Dendritic cell treated with granulocyte-macrophage colony-stimulating factor and Interleukin-4, amounts not matched to agents 40 ng/mL and 50 ng/mL, for 4 days (primary cell): ENCODE measurements at regions not wholly inside any gene's neighbourhood (a gene's known extent, or its start where the extent isn't known, plus 50 kb on each side); places are given as distances from the start of the nearest gene placed in this dataset.
"Not testable (repeated sequence)": the region's sequence is repeated elsewhere in the genome, so short reads cannot be mapped to it uniquely, and the experiment has no call there.

Experiments
- H3K27ac Mint-ChIP-seq: one replicate; pipeline ENCODE4 v1.8.0; 2022; ENCODE audit warnings: mild to moderate bottlenecking, mixed read lengths
- H3K27me3 Mint-ChIP-seq: one replicate; pipeline ENCODE4 v1.8.0; 2022; ENCODE audit warnings: mild to moderate bottlenecking, mixed read lengths
- H3K36me3 Mint-ChIP-seq: one replicate; pipeline ENCODE4 v1.8.0; 2022; ENCODE audit warnings: low read depth, mixed read lengths
- H3K4me1 Mint-ChIP-seq: one replicate; pipeline ENCODE4 v1.8.0; 2022; ENCODE audit warnings: low read depth, mixed read lengths
- H3K4me3 Mint-ChIP-seq: one replicate; pipeline ENCODE4 v1.8.0; 2022; ENCODE audit warnings: mild to moderate bottlenecking, moderate library complexity, mixed read lengths
- H3K9me3 Mint-ChIP-seq: one replicate; pipeline ENCODE4 v1.8.0; 2022; ENCODE audit warnings: mixed read lengths
- intact Hi-C: fragments of 100-400 bp; cut with micrococcal nuclease; formaldehyde crosslinking; loops from one replicate; pipeline ENCODE4 v1.15.0; 2022

DNA sequence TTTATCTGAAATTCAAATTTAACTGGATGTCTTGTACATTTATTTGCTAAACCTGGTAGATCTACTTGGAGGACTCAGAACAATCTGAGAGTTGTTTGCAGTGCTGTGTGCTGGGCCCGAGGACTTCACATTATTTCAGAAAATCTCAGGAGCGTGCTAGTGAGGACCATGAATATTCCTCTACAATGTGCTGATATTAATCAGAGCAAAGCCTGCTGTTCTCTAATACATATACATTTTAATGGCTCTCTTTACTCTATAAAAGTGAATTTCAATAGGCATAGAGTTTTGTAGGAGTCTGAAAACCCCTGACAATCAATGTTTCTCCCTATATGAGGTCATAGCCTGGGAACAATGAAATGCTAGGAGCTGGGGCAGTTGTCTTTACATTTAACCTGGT lies 144.3 kb downstream of the NEDD1 start:
- intact Hi-C loops = no loop called here
- no peak overlapping the region for H3K27ac Mint-ChIP-seq
- H3K36me3 Mint-ChIP-seq = no peaks in the 10 kb centered on the region
- peaks cover 8% of the 10 kb centered on the region for H3K9me3 Mint-ChIP-seq
- no peaks in the 10 kb centered on the region for H3K4me1 Mint-ChIP-seq
- H3K27me3 Mint-ChIP-seq = no peaks in the 10 kb centered on the region
- H3K4me3 Mint-ChIP-seq = no peak overlapping the region

DNA sequence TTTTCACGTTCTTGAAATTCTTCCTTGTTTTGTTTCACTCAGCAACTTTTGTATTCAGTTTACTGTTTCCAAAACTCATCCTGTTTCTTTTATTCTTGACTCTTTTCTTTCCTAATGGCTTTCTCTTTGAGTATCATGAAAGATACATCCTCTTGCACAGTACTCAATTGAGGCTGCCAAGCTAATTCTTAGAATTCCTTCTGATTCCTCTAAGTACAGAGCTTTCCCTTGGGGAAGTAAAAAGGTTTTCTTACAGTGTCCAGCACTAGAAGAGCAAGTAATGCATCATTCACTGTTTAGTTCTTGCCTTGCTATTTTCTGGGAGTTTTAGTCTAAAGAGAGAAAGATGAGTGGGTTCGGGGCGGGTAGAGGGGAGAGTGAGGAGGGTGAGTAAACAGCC lies 154.1 kb downstream of the NEDD1 start:
- Mint-ChIP-seq H3K4me1 (no peaks in the 10 kb centered on the region), H3K4me3 (no peak overlapping the region), H3K9me3 (peaks cover under 1% of the 10 kb centered on the region), H3K27ac (no peak overlapping the region), H3K27me3 (no peaks in the 10 kb centered on the region), H3K36me3 (no peaks in the 10 kb centered on the region)
- intact Hi-C loops = no loop called here

DNA sequence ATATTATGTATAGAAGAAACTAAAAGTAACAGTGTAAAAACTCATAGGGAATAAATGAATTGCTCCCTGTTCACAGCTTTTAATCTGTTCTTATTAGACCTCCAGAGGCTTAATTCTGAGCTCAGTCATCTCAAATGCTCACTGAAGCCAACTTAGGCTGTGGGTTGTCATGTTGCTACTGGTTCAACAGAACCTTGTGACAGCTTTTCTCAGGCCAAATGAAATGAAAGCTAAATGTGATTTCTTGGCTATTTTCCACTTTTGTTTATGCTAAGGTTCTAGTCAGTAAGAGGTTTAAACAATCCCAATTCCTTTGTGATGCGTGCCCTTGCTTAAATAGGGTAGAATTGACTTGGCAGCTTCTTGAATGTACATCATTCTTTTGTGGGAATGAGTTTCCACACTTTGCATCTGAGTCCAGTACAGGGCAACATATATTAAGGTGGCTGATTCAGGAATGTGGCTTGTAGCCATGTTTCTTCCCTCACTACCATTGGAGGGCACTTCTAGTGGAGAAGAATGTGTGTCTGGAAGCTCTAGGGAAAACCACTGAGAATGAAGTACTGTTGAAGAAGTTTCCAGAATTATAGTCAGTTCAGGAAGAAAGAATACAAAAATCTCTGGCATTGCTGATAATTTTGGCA lies 156.4 kb downstream of the NEDD1 start:
- Mint-ChIP-seq H3K27ac (no peak overlapping the region), H3K36me3 (no peaks in the 10 kb centered on the region), H3K27me3 (no peaks in the 10 kb centered on the region), H3K9me3 (no peaks in the 10 kb centered on the region), H3K4me1 (no peaks in the 10 kb centered on the region), H3K4me3 (no peak overlapping the region)
- intact Hi-C loops = no loop called here

DNA sequence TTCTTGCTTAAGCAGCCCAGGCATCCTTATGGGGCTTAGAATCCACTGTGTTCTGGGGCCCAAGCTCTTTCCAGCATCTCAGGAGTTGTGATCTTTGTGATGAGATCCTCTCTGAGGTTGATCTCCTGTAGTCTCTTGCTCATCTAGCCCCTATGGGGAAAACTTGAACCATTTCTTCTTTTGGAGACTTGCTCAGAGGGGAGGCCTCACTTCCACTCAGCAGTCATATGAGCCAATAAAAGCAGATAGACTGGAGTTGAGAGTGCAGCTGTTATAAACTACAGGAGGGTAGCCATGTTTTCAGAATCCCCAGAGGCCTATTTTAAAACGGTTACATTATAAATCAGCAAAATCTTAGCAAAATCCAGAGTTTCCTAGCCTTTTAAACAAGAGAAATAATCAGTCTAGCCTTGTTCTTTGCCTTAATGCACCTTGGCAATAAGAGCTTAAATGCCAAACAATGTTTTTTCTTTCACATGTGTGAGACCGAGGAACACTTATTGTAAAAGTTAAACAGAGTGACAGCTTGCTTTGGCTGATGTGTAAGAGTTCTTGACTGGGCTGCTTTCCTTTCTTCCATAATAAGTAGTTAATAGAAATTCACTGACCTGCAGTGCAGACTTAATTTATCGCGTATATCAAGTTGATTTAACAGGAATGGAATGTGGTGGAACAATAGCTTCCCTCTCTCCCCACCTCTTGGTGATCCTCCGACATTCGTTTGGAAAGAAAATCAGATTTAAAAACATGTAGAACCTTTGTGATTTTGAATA lies 168.3 kb downstream of the NEDD1 start:
- Mint-ChIP-seq H3K27me3 (no peaks in the 10 kb centered on the region), H3K9me3 (no peaks in the 10 kb centered on the region), H3K36me3 (no peaks in the 10 kb centered on the region), H3K4me1 (no peaks in the 10 kb centered on the region), H3K4me3 (no peak overlapping the region), H3K27ac (no peak overlapping the region)
- intact Hi-C loops = no loop called here

DNA sequence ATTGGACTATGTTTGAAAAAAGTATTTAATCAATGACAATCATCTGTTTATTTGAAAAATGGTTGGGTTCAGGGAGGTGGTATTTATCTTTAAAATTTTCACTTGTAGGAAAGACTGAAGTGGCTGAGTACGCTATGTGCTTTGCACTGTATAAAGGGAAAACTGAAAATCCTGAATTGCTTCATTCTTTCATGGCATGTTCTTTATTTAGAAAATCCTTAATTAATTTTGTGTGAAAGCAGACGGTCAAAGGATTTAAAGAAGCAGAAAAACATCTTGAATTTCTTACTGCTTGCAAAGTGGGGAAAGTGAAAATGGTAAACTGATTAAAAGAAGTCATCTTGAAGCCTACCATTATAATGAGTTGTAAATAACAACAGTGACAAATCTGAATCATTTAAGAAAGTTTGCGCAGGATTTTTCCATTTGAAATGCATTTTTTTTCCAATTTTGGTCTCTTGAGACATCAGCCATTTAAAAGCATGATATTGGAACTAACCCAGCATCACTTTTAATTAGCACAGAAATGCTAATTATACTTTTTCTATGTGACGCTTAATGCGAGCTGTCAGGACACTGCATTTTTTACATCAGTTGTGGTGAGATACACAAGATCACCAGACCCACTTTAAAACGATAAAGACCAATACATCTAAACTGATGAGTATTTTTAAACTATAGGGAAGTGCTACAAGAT lies 169.0 kb downstream of the NEDD1 start:
- Mint-ChIP-seq H3K9me3 (no peaks in the 10 kb centered on the region), H3K36me3 (no peaks in the 10 kb centered on the region), H3K27ac (no peak overlapping the region), H3K27me3 (no peaks in the 10 kb centered on the region), H3K4me3 (no peak overlapping the region), H3K4me1 (no peaks in the 10 kb centered on the region)
- intact Hi-C loops = no loop called here

DNA sequence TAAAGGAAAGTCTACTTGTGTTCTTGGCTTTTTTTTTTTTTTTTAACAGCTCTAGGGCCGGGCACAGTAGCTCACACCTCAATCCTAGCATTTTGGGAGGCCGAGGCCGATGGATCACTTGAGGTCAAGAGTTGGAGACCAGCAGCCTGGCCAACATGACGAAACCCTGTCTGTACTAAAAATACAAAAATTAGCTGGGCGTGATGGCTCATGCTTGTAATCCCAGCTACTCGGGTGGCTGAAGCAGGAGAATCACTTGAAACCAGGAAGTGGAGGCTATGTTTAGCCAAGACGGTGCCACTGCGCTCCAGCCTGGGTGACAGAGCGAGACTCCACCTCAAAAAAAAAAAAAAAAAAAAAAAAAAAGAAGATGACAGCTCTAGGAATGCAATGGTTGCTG lies 169.9 kb downstream of the NEDD1 start:
- H3K4me1 Mint-ChIP-seq, H3K9me3 Mint-ChIP-seq, H3K4me3 Mint-ChIP-seq, H3K36me3 Mint-ChIP-seq, H3K27ac Mint-ChIP-seq, H3K27me3 Mint-ChIP-seq, intact Hi-C loops: not testable (repeated sequence)

DNA sequence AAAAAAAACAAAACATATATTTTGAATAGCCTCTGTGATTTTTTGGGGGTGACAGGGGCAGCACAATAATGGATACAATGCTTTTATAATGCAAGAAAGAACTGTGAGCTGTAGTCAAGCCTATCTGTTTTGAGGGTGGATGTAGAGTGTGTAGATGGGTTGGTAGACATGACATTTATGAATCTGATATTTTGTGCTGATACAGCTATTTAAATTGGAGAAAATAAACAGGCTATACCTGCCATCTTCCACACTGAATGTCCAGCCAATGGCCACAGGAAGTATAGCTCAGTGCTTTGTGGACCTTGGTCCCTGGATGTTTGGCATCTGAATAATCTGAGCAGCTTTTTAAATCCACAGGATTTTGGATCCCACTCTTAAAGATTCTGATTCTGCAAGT lies 175.0 kb downstream of the NEDD1 start:
- Mint-ChIP-seq H3K27me3 (no peaks in the 10 kb centered on the region), H3K4me1 (no peaks in the 10 kb centered on the region), H3K9me3 (no peaks in the 10 kb centered on the region), H3K36me3 (no peaks in the 10 kb centered on the region), H3K27ac (no peak overlapping the region), H3K4me3 (no peak overlapping the region)
- intact Hi-C loops = no loop called here

DNA sequence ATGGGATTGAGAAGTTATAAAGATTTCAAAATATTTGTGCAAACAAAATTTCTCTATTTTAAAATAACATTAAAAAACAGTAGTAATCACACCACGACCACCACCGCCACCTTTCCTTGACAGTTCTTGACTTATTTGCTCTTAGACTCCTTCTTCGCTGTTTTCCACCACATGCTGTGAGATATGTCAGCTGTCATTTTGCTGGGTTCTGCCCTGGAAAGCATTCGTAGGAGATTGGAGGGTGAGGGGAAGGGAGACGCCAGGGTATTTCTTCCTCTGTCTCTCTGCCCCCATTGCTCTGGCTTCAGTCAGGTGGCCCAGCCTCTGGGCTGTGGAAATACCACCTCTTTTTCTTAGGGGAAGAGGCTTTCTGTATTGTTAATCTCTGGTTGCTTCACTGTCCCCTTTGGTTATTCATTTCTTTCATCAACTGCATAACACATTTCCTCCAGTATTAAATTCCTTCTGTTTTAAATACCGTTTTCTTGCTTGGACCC lies 186.2 kb downstream of the NEDD1 start:
- no peaks in the 10 kb centered on the region for H3K9me3 Mint-ChIP-seq
- no peaks in the 10 kb centered on the region for H3K4me1 Mint-ChIP-seq
- no peaks in the 10 kb centered on the region for H3K27me3 Mint-ChIP-seq
- intact Hi-C loops = no loop called here
- no peak overlapping the region for H3K4me3 Mint-ChIP-seq
- H3K27ac Mint-ChIP-seq = no peak overlapping the region
- no peaks in the 10 kb centered on the region for H3K36me3 Mint-ChIP-seq

DNA sequence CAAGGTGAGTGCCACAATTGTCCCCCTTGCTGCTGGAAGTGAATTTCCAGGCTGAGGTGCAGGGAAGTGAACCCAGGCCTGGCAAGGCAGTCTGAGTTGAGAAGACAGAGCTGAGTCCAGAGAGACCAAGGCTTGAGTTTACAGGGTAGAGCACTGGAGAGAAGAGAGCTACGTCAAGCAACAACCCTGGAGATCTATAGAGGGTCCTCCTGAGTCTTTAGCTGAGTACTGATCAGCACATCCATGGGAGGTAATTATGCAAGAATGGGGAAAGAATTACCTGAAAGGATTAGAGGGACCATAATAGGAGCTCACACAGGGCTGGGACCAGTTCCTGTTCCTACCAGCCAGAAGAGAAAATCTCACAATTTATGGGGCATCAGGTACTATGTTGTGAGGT lies 190.7 kb downstream of the NEDD1 start:
- Mint-ChIP-seq H3K4me1 (no peaks in the 10 kb centered on the region), H3K9me3 (peaks cover 9% of the 10 kb centered on the region), H3K27ac (no peak overlapping the region), H3K36me3 (no peaks in the 10 kb centered on the region), H3K4me3 (no peak overlapping the region), H3K27me3 (no peaks in the 10 kb centered on the region)
- intact Hi-C loops = no loop called here

DNA sequence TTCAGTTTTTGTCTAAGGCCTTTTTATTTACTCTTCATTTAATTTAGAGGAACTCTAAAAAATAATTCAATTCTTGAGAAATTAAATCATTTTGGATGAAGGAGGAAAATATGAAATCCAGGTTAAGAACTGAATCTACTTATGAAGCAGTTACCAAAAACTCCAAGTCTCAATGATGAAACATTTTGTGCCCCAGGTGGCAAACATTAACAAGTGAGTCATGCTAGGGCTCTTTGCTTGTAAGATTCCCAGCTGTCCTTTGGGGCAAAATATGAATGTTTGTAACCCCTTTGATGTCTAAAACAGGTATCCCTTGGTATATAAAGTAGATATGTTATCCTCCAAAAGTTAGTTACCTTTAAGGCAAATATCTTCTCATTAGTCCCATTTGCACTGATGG lies 202.4 kb downstream of the NEDD1 start:
- Mint-ChIP-seq H3K4me3 (no peak overlapping the region), H3K27ac (no peak overlapping the region), H3K27me3 (no peaks in the 10 kb centered on the region), H3K36me3 (no peaks in the 10 kb centered on the region), H3K4me1 (no peaks in the 10 kb centered on the region), H3K9me3 (peaks cover 18% of the 10 kb centered on the region)
- intact Hi-C loops = no loop called here

DNA sequence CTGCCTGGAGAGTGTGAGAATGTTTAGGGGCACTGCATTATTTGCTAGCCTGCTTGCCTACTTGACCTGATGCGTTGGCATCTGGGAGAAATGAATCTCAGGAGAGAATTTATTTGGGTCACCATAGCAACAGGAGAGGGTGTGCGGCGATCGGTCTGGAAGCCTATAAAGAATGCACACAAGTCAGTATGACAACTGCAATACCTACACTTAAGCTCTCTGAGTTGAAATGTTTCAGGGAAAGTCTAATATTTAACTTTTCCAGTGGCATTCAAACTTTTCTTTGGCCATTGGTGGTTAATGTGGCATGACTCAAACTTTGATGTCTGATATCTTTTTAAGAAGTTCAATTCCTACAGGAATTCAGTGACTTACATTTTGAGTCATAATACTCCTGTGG lies 205.1 kb downstream of the NEDD1 start:
- Mint-ChIP-seq H3K9me3 (peaks cover 17% of the 10 kb centered on the region), H3K27ac (no peak overlapping the region), H3K4me1 (no peaks in the 10 kb centered on the region), H3K36me3 (no peaks in the 10 kb centered on the region), H3K27me3 (no peaks in the 10 kb centered on the region), H3K4me3 (no peak overlapping the region)
- intact Hi-C loops = no loop called here

DNA sequence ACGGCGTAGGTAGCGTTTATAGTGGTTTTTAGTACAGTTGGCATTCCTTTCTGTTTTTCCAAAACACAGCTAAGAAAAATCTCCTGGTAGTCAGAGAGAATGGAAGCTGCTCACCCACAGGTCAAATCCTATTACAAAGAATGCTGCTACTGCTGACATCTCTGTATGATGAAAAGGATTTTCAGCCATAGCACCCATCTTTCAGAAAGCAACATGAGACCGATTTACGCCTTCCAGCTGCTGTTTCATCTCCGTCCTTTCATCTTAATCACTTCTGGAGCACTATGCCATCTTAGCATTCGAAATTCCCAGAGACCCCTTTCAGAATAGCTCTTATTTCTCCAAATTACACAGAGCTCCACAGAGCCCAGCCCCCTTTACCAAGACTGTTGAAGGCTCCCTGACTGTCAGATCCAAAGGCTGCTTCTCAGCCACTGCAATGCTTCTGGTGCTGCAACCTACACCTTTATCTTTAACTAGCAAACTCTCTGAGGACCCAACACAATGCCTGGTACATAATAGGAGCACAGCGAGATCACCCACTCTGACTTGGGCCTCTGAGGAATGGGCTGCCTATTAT lies 211.8 kb downstream of the NEDD1 start:
- Mint-ChIP-seq H3K4me1 (no peaks in the 10 kb centered on the region), H3K27me3 (no peaks in the 10 kb centered on the region), H3K27ac (no peak overlapping the region), H3K9me3 (peaks cover 20% of the 10 kb centered on the region), H3K4me3 (no peak overlapping the region), H3K36me3 (no peaks in the 10 kb centered on the region)
- intact Hi-C loops = no loop called here

DNA sequence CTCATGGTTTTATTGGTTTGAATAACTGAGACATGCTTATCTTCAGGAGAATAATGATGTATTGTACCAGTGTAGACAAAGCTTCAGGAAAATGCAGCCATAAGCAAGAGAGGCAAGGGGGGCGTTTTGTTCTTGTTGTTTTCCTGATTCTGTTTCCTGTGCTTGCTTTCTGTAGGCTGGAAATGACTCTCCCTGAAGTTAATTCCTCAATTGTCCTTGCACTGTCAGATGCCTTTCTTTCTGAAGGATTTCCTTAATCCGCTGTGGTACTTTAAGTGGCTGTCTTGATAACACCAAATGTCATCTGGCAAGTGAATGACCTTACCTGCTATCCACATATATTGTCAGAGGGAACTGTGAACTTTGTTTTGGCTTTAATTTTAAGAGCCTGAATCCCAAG lies 220.0 kb downstream of the NEDD1 start:
- H3K4me1 Mint-ChIP-seq = no peaks in the 10 kb centered on the region
- no peak overlapping the region for H3K27ac Mint-ChIP-seq
- H3K9me3 Mint-ChIP-seq = no peaks in the 10 kb centered on the region
- H3K36me3 Mint-ChIP-seq = no peaks in the 10 kb centered on the region
- intact Hi-C loops = no loop called here
- no peaks in the 10 kb centered on the region for H3K27me3 Mint-ChIP-seq
- H3K4me3 Mint-ChIP-seq = no peak overlapping the region
